B cell (primary cell): ENCODE measurements at regions not wholly inside any gene's neighbourhood (a gene's known extent, or its start where the extent isn't known, plus 50 kb on each side); places are given as distances from the start of the nearest gene placed in this dataset.

Experiments
- ATAC-seq: fragments of 200-7000 bp; cut with Tn5 transposase; one replicate; pipeline ENCODE4 v1.10.0; 2021; ENCODE audit warnings: low read depth, mild to moderate bottlenecking, moderate number of reproducible peaks, moderate library complexity
- CTCF ChIA-PET: fragments of 350-600 bp; sonication (Branson Sonifier 250); formaldehyde crosslinking; loops from one replicate; lab custom pipeline; 2021; ENCODE audit warnings: antibody characterized with exemption, inconsistent platforms; lab: Charles Lee
- POLR2A ChIA-PET: fragments of 350-600 bp; sonication (Branson Sonifier 250); formaldehyde crosslinking; loops from one replicate; lab custom pipeline; 2021; ENCODE audit warnings: antibody characterized with exemption; lab: Charles Lee
- DNase-seq: peaks from one replicate; pipeline ENCODE4 v3.0.0; 2013
- H2AFZ ChIP-seq: 2 replicates; pipeline ENCODE4 v1.6.1; 2012; ENCODE audit warnings: mild to moderate bottlenecking, low read depth, low read length; ENCODE audit not compliant: insufficient read depth, poor library complexity, severe bottlenecking
- H3K27ac ChIP-seq, 2 donors: 1 replicate in 1 of 2; 2 replicates in 1 of 2; pipeline ENCODE4 v1.5.1; 2012 to 2013; ENCODE audit warnings: low read length in 2 of 2, mild to moderate bottlenecking in 2 of 2, moderate library complexity in 1 of 2
- H3K27me3 ChIP-seq, 4 experiments: fragments of 200-600 bp in 1 of 4; sonication (generic) in 1 of 4; replicated peaks in 1 of 4; 1 replicate in 2 of 4; 2 replicates in 2 of 4; pipeline versions ENCODE4 v1.6.1 to v1.7.0; 2013 to 2016; ENCODE audit warnings: low read length in 3 of 4, mild to moderate bottlenecking in 2 of 4, mixed read lengths in 1 of 4, moderate library complexity in 1 of 4; ENCODE audit not compliant: insufficient read depth in 4 of 4, control insufficient read depth in 3 of 4; ENCODE audit errors: control extremely low read depth in 1 of 4
- H3K36me3 ChIP-seq, 2 experiments: replicated peaks in 1 of 2; 1 replicate in 1 of 2; 2 replicates in 1 of 2; pipeline versions ENCODE4 v1.6.1 to v1.7.1; 2013; ENCODE audit warnings: low read length in 1 of 2; ENCODE audit not compliant: insufficient read depth in 2 of 2, control insufficient read depth in 1 of 2; ENCODE audit errors: control extremely low read depth in 1 of 2, extremely low read depth in 1 of 2
- H3K4me1 ChIP-seq, 2 donors: fragments of 200-600 bp in 1 of 2; sonication (generic) in 1 of 2; 1 replicate in 1 of 2; 2 replicates in 1 of 2; pipeline versions ENCODE4 v1.5.1 to v1.6.1; 2013 to 2017; ENCODE audit warnings: low read length in 2 of 2; ENCODE audit not compliant: control insufficient read depth in 2 of 2, insufficient read depth in 2 of 2
- H3K4me2 ChIP-seq: replicated peaks from 2 replicates; pipeline ENCODE3; 2012; ENCODE audit warnings: mild to moderate bottlenecking, low read depth, low read length; ENCODE audit not compliant: poor library complexity, severe bottlenecking
- H3K4me3 ChIP-seq, 5 experiments: fragments of 200-600 bp in 1 of 5; sonication (generic) in 1 of 5; 1 replicate in 3 of 5; 2 replicates in 2 of 5; pipeline versions ENCODE4 v1.5.1 to v1.7.0; 2011 to 2016; ENCODE audit warnings: low read length in 4 of 5, mild to moderate bottlenecking in 4 of 5, low read depth in 2 of 5, control low read depth in 1 of 5, moderate library complexity in 1 of 5; ENCODE audit not compliant: insufficient read depth in 1 of 5; ENCODE audit errors: control extremely low read depth in 1 of 5, extremely low read depth in 1 of 5
- H3K79me2 ChIP-seq: fragments of 200-600 bp; sonication (generic); one replicate; pipeline ENCODE4 v1.6.0; 2016; ENCODE audit warnings: low read length; ENCODE audit not compliant: control insufficient read depth, insufficient read depth
- H3K9ac ChIP-seq: fragments of 200-600 bp; sonication (generic); 2 replicates; pipeline ENCODE4 v1.6.1; 2017; ENCODE audit warnings: mild to moderate bottlenecking, low read length, moderate library complexity
- H3K9me3 ChIP-seq, 3 donors: one replicate each; pipeline versions ENCODE4 v1.6.1 to v1.7.1; 2013; ENCODE audit warnings: low read length in 2 of 3; ENCODE audit not compliant: control insufficient read depth in 2 of 3, insufficient read depth in 1 of 3; ENCODE audit errors: control extremely low read depth in 1 of 3
- H4K20me1 ChIP-seq: 2 replicates; pipeline ENCODE4 v1.6.0; 2012; ENCODE audit warnings: mild to moderate bottlenecking, low read length; ENCODE audit not compliant: insufficient read depth, control insufficient read depth, poor library complexity, severe bottlenecking
- H3K27ac Mint-ChIP-seq: one replicate; pipeline ENCODE4 v1.8.0; 2021; ENCODE audit warnings: mixed read lengths
- H3K27me3 Mint-ChIP-seq: one replicate; pipeline ENCODE4 v1.8.0; 2021; ENCODE audit warnings: mixed read lengths
- H3K4me1 Mint-ChIP-seq: one replicate; pipeline ENCODE4 v1.8.0; 2021; ENCODE audit warnings: mixed read lengths
- H3K4me3 Mint-ChIP-seq: one replicate; pipeline ENCODE4 v1.8.0; 2021; ENCODE audit warnings: mixed read lengths
- H3K9me3 Mint-ChIP-seq: one replicate; pipeline ENCODE4 v1.8.0; 2022; ENCODE audit warnings: mixed read lengths; ENCODE audit not compliant: insufficient read depth
- CTCF ChIP-seq: fragments of 200-600 bp; IDR thresholded peaks from one replicate; pipeline ENCODE4 v1.8.0; 2022; ENCODE audit warnings: antibody characterized with exemption, mild to moderate bottlenecking
- EZH2 ChIP-seq: IDR thresholded peaks from 2 replicates; pipeline ENCODE4 v1.6.1; 2012; ENCODE audit warnings: borderline replicate concordance, low read depth, mild to moderate bottlenecking, moderate library complexity, low read length; ENCODE audit not compliant: insufficient read depth, poor library complexity, severe bottlenecking
- WGBS: methylation state at CpG from one replicate; pipeline ENCODE4 v1.1.5; 2013; ENCODE audit warnings: missing lambda C conversion rate; ENCODE audit not compliant: insufficient coverage; 5-methylcytosine and 5-hydroxymethylcytosine counted together
- intact Hi-C: fragments of 100-400 bp; cut with micrococcal nuclease; formaldehyde crosslinking; loops from one replicate; pipeline ENCODE4 v1.10.0; 2022

GRCh38 chr7:153642989-153643388 is 409.2 kb upstream of the DPP6 start:
- DNase-seq = no peak
- Histone ChIP-seq H3K27me3 (no peaks in the 10 kb centered on the region), H3K4me2 (no peak overlapping the region), H3K4me3 (no peak overlapping the region), H3K79me2 (no peaks in the 10 kb centered on the region), H2AFZ (no peak overlapping the region), H4K20me1 (no peaks in the 10 kb centered on the region), H3K27ac (no peak overlapping the region), H3K9ac (no peak overlapping the region), H3K9me3 (peaks cover 1 to 21% (median 8%) of the 10 kb centered on the region in 3 donors), H3K4me1 (no peaks in the 10 kb centered on the region), H3K36me3 (no peaks in the 10 kb centered on the region)
- Mint-ChIP-seq H3K27me3 (no peaks in the 10 kb centered on the region), H3K4me3 (no peak overlapping the region), H3K4me1 (no peaks in the 10 kb centered on the region), H3K9me3 (peaks cover 14% of the 10 kb centered on the region), H3K27ac (no peak overlapping the region)
- CTCF ChIA-PET = no interaction called here
- POLR2A ChIA-PET = no interaction called here
- intact Hi-C loops = no loop called here
- no peak for ATAC-seq
- TF ChIP-seq CTCF (no peak), EZH2 (no peak)

- no peak overlapping the region for H2AFZ ChIP-seq
- H3K36me3 ChIP-seq = no peaks in the 10 kb centered on the region
- H3K4me1 ChIP-seq = no peaks in the 10 kb centered on the region
- ChIA-PET POLR2A (no interaction called here), CTCF (no interaction called here)
- no peak for DNase-seq
- Mint-ChIP-seq H3K4me3 (no peak overlapping the region), H3K9me3 (peaks cover 4% of the 10 kb centered on the region), H3K27ac (no peak overlapping the region), H3K4me1 (no peaks in the 10 kb centered on the region), H3K27me3 (no peaks in the 10 kb centered on the region)
- H3K4me2 ChIP-seq = no peak overlapping the region
- H4K20me1 ChIP-seq = no peaks in the 10 kb centered on the region
- 70% methylated on average over 3 of the region's 7 CpGs for WGBS
- peaks cover 0 to 16% (median 0%) of the 10 kb centered on the region in 3 donors for H3K9me3 ChIP-seq
- intact Hi-C loops = no loop called here
- H3K79me2 ChIP-seq = no peaks in the 10 kb centered on the region
- no peak overlapping the region for H3K27ac ChIP-seq
- H3K4me3 ChIP-seq = no peak overlapping the region
- TF ChIP-seq CTCF = no peak
- TF ChIP-seq EZH2 = no peak
- no peak overlapping the region for H3K9ac ChIP-seq
- no peak for ATAC-seq
- no peaks in the 10 kb centered on the region for H3K27me3 ChIP-seq
Observed at GRCh38 chr7:153657182-153657800, 394.9 kb upstream of the DPP6 start.
